Transverse colon (tissue), 4 donors: ENCODE measurements at regions not wholly inside any gene's neighbourhood (a gene's known extent, or its start where the extent isn't known, plus 50 kb on each side); places are given as distances from the start of the nearest gene placed in this dataset.
"Not testable (repeated sequence)": the region's sequence is repeated elsewhere in the genome, so short reads cannot be mapped to it uniquely, and the experiment has no call there.

Experiments
- DNase-seq: peaks from one replicate; pipeline ENCODE4 v3.0.0-alpha.2; 2019
- H3K27ac ChIP-seq, 4 donors: fragments of 200-600 bp; sonication (generic); 2 replicates each; pipeline ENCODE4 v1.5.1; 2016 to 2018; ENCODE audit warnings: inconsistent platforms in 4 of 4
- H3K27me3 ChIP-seq: fragments of 200-600 bp; sonication (generic); 2 replicates; pipeline ENCODE4 v1.5.1; 2017; ENCODE audit warnings: inconsistent platforms
- H3K36me3 ChIP-seq, 4 donors: fragments of 200-600 bp; sonication (generic); 2 replicates each; pipeline ENCODE4 v1.5.1; 2017 to 2019; ENCODE audit warnings: inconsistent platforms in 4 of 4
- H3K4me1 ChIP-seq, 4 donors: fragments of 200-600 bp; sonication (generic); 2 replicates each; pipeline ENCODE4 v1.5.1; 2017 to 2020; ENCODE audit warnings: inconsistent platforms in 4 of 4
- H3K4me3 ChIP-seq, 4 donors: fragments of 200-600 bp; sonication (generic); 1 replicate in 1 of 4; 2 replicates in 3 of 4; pipeline versions ENCODE4 v1.5.1 to v1.6.1; 2017 to 2019; ENCODE audit warnings: inconsistent platforms in 4 of 4
- H3K9me3 ChIP-seq, 2 donors: fragments of 200-600 bp; sonication (generic); 2 replicates each; pipeline ENCODE4 v1.5.1; 2017 to 2019; ENCODE audit warnings: inconsistent platforms in 2 of 2
- EP300 ChIP-seq: sonication (generic); formaldehyde crosslinking; IDR thresholded peaks from one replicate; pipeline ENCODE4 v1.6.1; 2017; ENCODE audit warnings: antibody characterized with exemption, low read depth
- POLR2A ChIP-seq: fragments of 450-650 bp; IDR thresholded peaks from one replicate; pipeline ENCODE4 v1.6.1; 2016; ENCODE audit warnings: antibody characterized with exemption, mild to moderate bottlenecking, moderate library complexity
- POLR2AphosphoS5 ChIP-seq, 3 donors: sonication (generic); formaldehyde crosslinking; IDR thresholded peaks; one replicate each; pipeline ENCODE4 v1.6.1; 2016; ENCODE audit warnings: antibody characterized with exemption in 3 of 3
- WGBS, 2 donors: methylation state at CpG; one replicate each; pipeline ENCODE4 v1.1.5; 2018; ENCODE audit warnings: low coverage in 1 of 2; 5-methylcytosine and 5-hydroxymethylcytosine counted together
- in situ Hi-C, 4 donors: fragments of 200-750 bp; cut with MboI; loops; one replicate each; pipeline versions ENCODE4 v1.15.0 to v1.15.1; 2017; ENCODE audit warnings: low sequenced_read_pairs in 3 of 4, low pct_ligation_motif_present in 1 of 4, low pct_unique_long_range_greater_than_20kb in 1 of 4
- intact Hi-C: fragments of 100-400 bp; cut with DNase I; formaldehyde crosslinking; loops from one replicate; pipeline ENCODE4 v1.15.1; 2023; ENCODE audit warnings: low total_unique reads
- TF ChIP-seq, protein P1 (sequence below), 5 experiments: fragments of 200-600 bp in 3 of 5; fragments of 450-650 bp in 2 of 5; sonication (generic) in 3 of 5; IDR thresholded peaks; 1 replicate in 2 of 5; 2 replicates in 3 of 5; pipeline ENCODE4 v1.5.1; 2016 to 2017; ENCODE audit warnings: antibody characterized with exemption in 5 of 5, inconsistent platforms in 3 of 5, mild to moderate bottlenecking in 2 of 5, moderate library complexity in 1 of 5

DNA sequence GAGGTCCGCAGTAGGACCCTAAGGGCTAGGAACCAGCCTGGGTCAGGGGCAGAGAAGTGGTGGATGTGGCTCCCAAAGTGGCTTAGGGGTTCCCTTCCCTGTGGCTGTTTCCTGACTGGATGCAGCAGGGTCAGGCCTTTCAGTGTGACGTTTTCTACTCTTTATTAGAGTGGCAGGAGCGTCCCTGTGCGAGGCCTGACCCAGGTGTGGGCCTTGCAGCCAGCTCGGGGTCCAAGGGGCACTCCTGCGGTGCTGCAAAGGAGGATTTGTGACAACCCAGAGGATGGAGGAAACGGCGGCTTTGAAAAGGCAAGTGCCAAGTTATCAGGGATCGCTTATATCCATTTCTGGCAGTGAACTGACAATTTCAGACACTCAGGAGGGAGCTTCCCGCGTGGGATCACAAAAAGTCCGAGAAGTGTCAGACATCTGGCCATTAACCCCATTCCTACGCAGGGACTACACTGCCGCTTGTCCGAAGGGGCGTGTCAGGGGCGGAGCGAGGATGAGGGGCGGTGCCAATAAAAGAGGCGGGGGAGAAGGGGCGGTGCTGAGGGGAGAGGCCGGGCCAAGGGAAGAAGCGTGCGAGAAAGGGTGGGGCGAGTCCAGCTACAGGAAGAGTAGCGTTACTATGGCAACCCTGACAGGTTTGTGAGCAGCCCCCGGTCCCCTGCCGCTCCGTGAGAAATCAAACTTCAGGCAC lies 98.8 kb upstream of the ZNF722 start:
- TF ChIP-seq POLR2AphosphoS5 (IDR thresholded peaks at IDR 0.05) (no peak), POLR2A (no peak), EP300 (no peak)
- TF ChIP-seq, protein P1, sequence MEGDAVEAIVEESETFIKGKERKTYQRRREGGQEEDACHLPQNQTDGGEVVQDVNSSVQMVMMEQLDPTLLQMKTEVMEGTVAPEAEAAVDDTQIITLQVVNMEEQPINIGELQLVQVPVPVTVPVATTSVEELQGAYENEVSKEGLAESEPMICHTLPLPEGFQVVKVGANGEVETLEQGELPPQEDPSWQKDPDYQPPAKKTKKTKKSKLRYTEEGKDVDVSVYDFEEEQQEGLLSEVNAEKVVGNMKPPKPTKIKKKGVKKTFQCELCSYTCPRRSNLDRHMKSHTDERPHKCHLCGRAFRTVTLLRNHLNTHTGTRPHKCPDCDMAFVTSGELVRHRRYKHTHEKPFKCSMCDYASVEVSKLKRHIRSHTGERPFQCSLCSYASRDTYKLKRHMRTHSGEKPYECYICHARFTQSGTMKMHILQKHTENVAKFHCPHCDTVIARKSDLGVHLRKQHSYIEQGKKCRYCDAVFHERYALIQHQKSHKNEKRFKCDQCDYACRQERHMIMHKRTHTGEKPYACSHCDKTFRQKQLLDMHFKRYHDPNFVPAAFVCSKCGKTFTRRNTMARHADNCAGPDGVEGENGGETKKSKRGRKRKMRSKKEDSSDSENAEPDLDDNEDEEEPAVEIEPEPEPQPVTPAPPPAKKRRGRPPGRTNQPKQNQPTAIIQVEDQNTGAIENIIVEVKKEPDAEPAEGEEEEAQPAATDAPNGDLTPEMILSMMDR (IDR thresholded peaks at IDR 0.05), result no peak
- Histone ChIP-seq H3K4me1 (peaks cover 0 to 6% (median 2%) of the 10 kb centered on the region in 4 donors), H3K27ac (peak overlapping the region in 3 of 4 donors; percentile 59 to 76 (median 59)), H3K4me3 (peak overlapping the region in 3 of 4 donors; percentile 37 to 66 (median 56)), H3K9me3 (no peaks in the 10 kb centered on the region), H3K36me3 (no peaks in the 10 kb centered on the region), H3K27me3 (no peaks in the 10 kb centered on the region)
- WGBS, 2 donors, result 60% methylated on average over 29 of the region's 29 CpGs; no CpG with 5 or more reads in 1 of the 2 donors
- in situ Hi-C loops (no loop called here), intact Hi-C loops (no loop called here)
- DNase-seq, result peak; percentile 29

DNA sequence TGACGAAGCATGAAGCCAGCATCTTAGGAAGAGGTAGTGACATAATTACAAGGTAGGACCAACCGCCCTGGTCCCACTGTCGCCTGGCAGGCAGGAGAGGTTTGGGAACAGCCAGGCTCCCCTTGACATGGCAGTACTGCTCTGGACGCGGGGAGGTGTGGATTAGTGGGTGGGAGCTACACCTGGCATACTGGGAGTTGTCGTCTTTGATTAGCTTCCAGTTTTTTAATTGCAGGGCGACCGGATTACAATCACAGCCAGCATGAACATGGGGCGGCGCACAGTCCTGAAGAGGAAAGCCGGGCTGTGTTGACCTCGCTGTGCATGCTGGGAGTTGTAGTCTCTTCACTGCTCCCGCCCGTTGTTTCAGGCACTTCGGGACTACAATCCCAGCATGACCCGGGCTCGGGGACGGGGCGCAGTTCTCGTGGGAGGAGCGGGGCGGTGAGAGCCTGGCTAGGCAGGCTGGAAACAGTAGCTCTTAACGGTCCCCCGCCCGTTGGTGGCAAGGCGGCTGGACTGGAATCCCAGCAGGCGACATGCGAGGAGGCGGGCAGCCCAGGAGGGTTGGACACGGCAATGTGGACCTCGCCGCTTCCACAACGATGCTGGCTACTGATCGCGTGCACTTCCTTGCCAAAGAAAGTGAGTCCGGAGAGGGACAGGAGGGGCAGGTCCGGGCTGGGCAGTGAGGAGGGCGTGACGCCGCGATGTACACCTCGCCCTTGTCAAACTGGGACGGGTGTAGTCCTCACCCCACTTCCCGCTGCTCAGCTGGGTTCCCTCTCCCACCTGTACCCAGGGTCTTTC lies 98.0 kb upstream of the ZNF722 start:
- H3K27ac ChIP-seq, result peak overlapping the region; percentile 21 to 76 (median 59)
- H3K9me3 ChIP-seq, result no peaks in the 10 kb centered on the region
- TF ChIP-seq POLR2AphosphoS5 (IDR thresholded peaks at IDR 0.05) (peak in 1 of 3 donors; percentile 19), POLR2A (no peak)
- in situ Hi-C loops (no loop called here), intact Hi-C loops (no loop called here)
- peaks cover 0 to 6% (median 2%) of the 10 kb centered on the region in 4 donors for H3K4me1 ChIP-seq
- H3K27me3 ChIP-seq, result no peaks in the 10 kb centered on the region
- DNase-seq, result peak; percentile 67
- WGBS, 2 donors, result 54% methylated on average over 43 of the region's 44 CpGs; no CpG with 5 or more reads in 1 of the 2 donors
- peak overlapping the region in 3 of 4 donors; percentile 37 to 66 (median 56) for H3K4me3 ChIP-seq
- no peaks in the 10 kb centered on the region for H3K36me3 ChIP-seq

DNA sequence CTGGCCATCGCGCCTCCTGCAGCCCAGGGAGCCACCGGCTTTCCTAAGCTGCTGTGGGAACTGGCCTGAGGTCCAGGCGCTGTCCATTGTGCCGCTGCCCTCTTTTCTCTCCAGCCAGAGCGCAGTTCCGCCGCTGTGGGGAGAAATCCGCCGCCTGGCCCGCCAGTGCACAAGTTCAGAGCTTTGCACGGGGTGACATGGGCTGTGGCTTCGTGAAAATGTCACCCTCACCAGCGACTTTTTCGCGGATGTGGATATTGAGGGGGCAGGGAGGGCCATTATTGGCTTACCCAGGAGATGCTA lies 97.5 kb upstream of the ZNF722 start:
- intact Hi-C loops, H3K27me3 ChIP-seq, H3K9me3 ChIP-seq, in situ Hi-C loops, H3K4me1 ChIP-seq, DNase-seq, H3K36me3 ChIP-seq: not testable (repeated sequence)
- Histone ChIP-seq H3K4me3 (peak overlapping the region in 3 of 4 donors; percentile 37 to 66 (median 56)), H3K27ac (peak overlapping the region in 3 of 4 donors; percentile 48 to 76 (median 59))
- WGBS, 2 donors, result 46% methylated on average over 16 of the region's 16 CpGs; no CpG with 5 or more reads in 1 of the 2 donors

DNA sequence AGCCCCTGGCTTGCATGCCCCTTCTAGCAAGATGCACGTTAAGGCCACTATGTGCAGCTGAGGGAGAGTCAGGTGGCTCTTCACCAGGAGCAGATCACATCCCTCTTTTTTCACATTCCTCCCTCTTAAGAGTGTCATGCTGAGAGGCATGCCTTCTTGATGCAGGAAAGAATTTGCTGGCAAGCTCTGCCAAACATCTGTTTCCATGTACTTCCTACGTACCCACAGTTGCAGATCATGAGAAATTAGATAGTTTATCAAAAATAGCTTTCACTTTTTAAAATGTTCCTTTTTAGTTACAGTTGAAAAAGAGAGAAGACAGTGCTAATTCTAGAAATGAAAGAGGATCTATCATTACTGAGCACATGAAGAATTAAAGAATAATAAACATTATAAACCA lies 79.7 kb upstream of the ZNF722 start:
- TF ChIP-seq, protein P1 (IDR thresholded peaks at IDR 0.05), result no peak
- no peak for TF ChIP-seq EP300
- TF ChIP-seq POLR2AphosphoS5 (IDR thresholded peaks at IDR 0.05), result no peak
- no peak for TF ChIP-seq POLR2A
- 32 to 43% methylated on average over 1 to 2 of the region's 2 CpGs for WGBS, 2 donors
- in situ Hi-C loops, result no loop called here
- Histone ChIP-seq H3K36me3 (no peaks in the 10 kb centered on the region), H3K27ac (no peak overlapping the region), H3K4me3 (no peak overlapping the region), H3K27me3 (no peaks in the 10 kb centered on the region), H3K4me1 (no peaks in the 10 kb centered on the region), H3K9me3 (no peaks in the 10 kb centered on the region)
- DNase-seq, result no peak
- intact Hi-C loops, result loop anchor here (1.0 kb wide), 1 partner anchor 32 kb away; no protein-coding TSS in a partner anchor

DNA sequence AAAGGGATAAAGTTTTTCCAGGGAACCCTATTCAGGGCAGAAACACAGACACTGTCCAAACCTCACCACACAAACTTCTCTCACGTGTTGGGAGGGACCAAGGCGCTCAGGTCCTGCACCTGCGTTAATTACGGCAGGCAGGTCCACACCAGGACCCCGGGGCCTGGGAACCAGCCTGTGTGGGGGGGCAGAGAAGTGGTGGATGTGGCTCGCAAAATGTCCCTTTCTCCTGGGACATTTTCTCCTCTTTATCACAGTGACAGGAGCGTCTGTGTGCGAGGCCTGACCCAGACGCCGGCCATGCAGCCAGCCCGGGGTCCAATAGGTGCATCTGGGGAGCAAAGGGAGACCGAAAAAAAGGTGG lies 73.4 kb upstream of the ZNF722 start:
- Histone ChIP-seq H3K4me3 (peak overlapping the region in 3 of 4 donors; percentile 49 to 78 (median 60)), H3K4me1 (peaks cover 0 to 10% (median 3%) of the 10 kb centered on the region in 4 donors), H3K27ac (peak overlapping the region in 3 of 4 donors; percentile 81 to 87 (median 82)), H3K36me3 (no peaks in the 10 kb centered on the region), H3K27me3 (no peaks in the 10 kb centered on the region), H3K9me3 (no peaks in the 10 kb centered on the region)
- TF ChIP-seq, protein P1 (IDR thresholded peaks at IDR 0.05), result no peak
- TF ChIP-seq EP300 (no peak), POLR2A (no peak)
- intact Hi-C loops, result no loop called here
- WGBS, 2 donors, result 30 to 56% methylated on average over 3 to 12 of the region's 12 CpGs
- in situ Hi-C loops, result no loop called here
- DNase-seq, result no peak
